OCI-LY7 (cell line): ENCODE measurements at regions not wholly inside any gene's neighbourhood (a gene's known extent, or its start where the extent isn't known, plus 50 kb on each side); places are given as distances from the start of the nearest gene placed in this dataset.

Experiments
- BruUV-seq: library from RNA; stranded (reverse); fragments of 400-500 nt; replicated peaks from 2 replicates; lab custom pipeline; 2021; lab: Mats Ljungman, UMichigan
- CTCF ChIA-PET: fragments of 300-600 bp; sonication (Branson Sonifier 250); formaldehyde crosslinking; loops from one replicate; lab custom pipeline; 2022; ENCODE audit warnings: antibody characterized with exemption; ENCODE audit not compliant: unreplicated experiment; lab: Charles Lee
- POLR2A ChIA-PET: fragments of 300-600 bp; sonication (Branson Sonifier 250); formaldehyde crosslinking; loops from one replicate; lab custom pipeline; 2022; ENCODE audit warnings: antibody characterized with exemption; lab: Charles Lee
- DNase-seq: peaks from one replicate; pipeline ENCODE4 v3.0.0-alpha.2; 2015; ENCODE audit warnings: low spot score
- H2AFZ ChIP-seq: fragments of 200-600 bp; sonication (generic), shearing (Covaris generic); 2 replicates; pipeline ENCODE4 v1.6.1; 2014; ENCODE audit warnings: mild to moderate bottlenecking, antibody characterized with exemption, low read length, moderate library complexity
- H3K27ac ChIP-seq: fragments of 200-600 bp; sonication (generic); 2 replicates; pipeline ENCODE4 v1.5.1; 2014; ENCODE audit warnings: mixed run types, low read depth, mild to moderate bottlenecking, moderate library complexity, low read length, inconsistent platforms; ENCODE audit not compliant: poor library complexity, severe bottlenecking
- H3K36me3 ChIP-seq: fragments of 200-600 bp; sonication (generic); 2 replicates; pipeline ENCODE4 v1.6.1; 2014; ENCODE audit warnings: mild to moderate bottlenecking, antibody characterized with exemption, low read length, moderate library complexity, mixed read lengths; ENCODE audit not compliant: insufficient read depth
- H3K4me1 ChIP-seq: fragments of 200-600 bp; sonication (generic); 2 replicates; pipeline ENCODE4 v1.5.1; 2014; ENCODE audit warnings: mild to moderate bottlenecking, low read length; ENCODE audit not compliant: insufficient read depth, poor library complexity, severe bottlenecking
- H3K4me2 ChIP-seq: fragments of 200-600 bp; sonication (generic); 2 replicates; pipeline ENCODE4 v1.6.1; 2014; ENCODE audit warnings: mild to moderate bottlenecking, low read length
- H3K4me3 ChIP-seq: fragments of 200-600 bp; sonication (generic); 2 replicates; pipeline ENCODE4 v1.5.1; 2014; ENCODE audit warnings: mild to moderate bottlenecking, low read depth, low read length; ENCODE audit not compliant: poor library complexity, severe bottlenecking
- H3K79me2 ChIP-seq: fragments of 200-600 bp; sonication (generic); 2 replicates; pipeline ENCODE4 v1.6.1; 2016; ENCODE audit warnings: low read depth, mild to moderate bottlenecking, low read length, moderate library complexity, mixed read lengths; ENCODE audit not compliant: insufficient read depth
- H3K9me2 ChIP-seq: fragments of 200-600 bp; sonication (generic); 2 replicates; pipeline ENCODE4 v1.6.1; 2016; ENCODE audit warnings: mild to moderate bottlenecking, low read length, mixed read lengths; ENCODE audit not compliant: insufficient read depth
- H3K9me3 ChIP-seq: fragments of 200-600 bp; sonication (generic); 2 replicates; pipeline ENCODE4 v1.6.1; 2014; ENCODE audit warnings: mild to moderate bottlenecking, mixed run types, low read length, mixed read lengths
- H4K20me1 ChIP-seq: fragments of 200-600 bp; sonication (generic); 2 replicates; pipeline ENCODE4 v1.6.1; 2014; ENCODE audit warnings: mild to moderate bottlenecking, antibody characterized with exemption, low read length, moderate library complexity, mixed read lengths; ENCODE audit not compliant: insufficient read depth
- CTCF ChIP-seq: fragments of 200-600 bp; sonication (generic); conservative IDR thresholded peaks from 2 replicates; pipeline ENCODE4 v1.5.1; 2014; ENCODE audit warnings: mild to moderate bottlenecking, antibody characterized with exemption, low read length, moderate library complexity, mixed read lengths
- EZH2phosphoT487 ChIP-seq: fragments of 200-600 bp; sonication (generic); IDR thresholded peaks from 2 replicates; pipeline ENCODE4 v1.6.1; 2018; ENCODE audit warnings: low read depth, borderline replicate concordance, mild to moderate bottlenecking, mixed run types, antibody characterized with exemption, low read length, moderate library complexity, mixed read lengths
- intact Hi-C: fragments of 100-400 bp; cut with micrococcal nuclease; formaldehyde crosslinking; loops from one replicate; pipeline ENCODE4 v1.10.0; 2022; ENCODE audit not compliant: unreplicated experiment

- Histone ChIP-seq H2AFZ (no peak overlapping the region), H3K36me3 (no peaks in the 10 kb centered on the region), H4K20me1 (no peaks in the 10 kb centered on the region), H3K27ac (no peak overlapping the region), H3K4me2 (no peak overlapping the region), H3K79me2 (no peaks in the 10 kb centered on the region), H3K9me2 (no peaks in the 10 kb centered on the region), H3K9me3 (no peaks in the 10 kb centered on the region), H3K4me1 (no peaks in the 10 kb centered on the region), H3K4me3 (no peak overlapping the region)
- ChIA-PET CTCF (no interaction called here), POLR2A (no interaction called here)
- BruUV-seq: no TSS peak
- intact Hi-C loops: no loop called here
- DNase-seq: no peak
- TF ChIP-seq CTCF: no peak
- TF ChIP-seq EZH2phosphoT487: no peak
Measured at GRCh38 chrX:460116-460515, 73.4 kb upstream of the PPP2R3B start.

- no TSS peak for BruUV-seq
- Histone ChIP-seq H2AFZ (no peak overlapping the region), H3K9me3 (no peaks in the 10 kb centered on the region), H3K9me2 (no peaks in the 10 kb centered on the region), H3K36me3 (no peaks in the 10 kb centered on the region), H3K79me2 (no peaks in the 10 kb centered on the region), H3K27ac (no peak overlapping the region), H3K4me1 (no peaks in the 10 kb centered on the region), H4K20me1 (no peaks in the 10 kb centered on the region), H3K4me2 (no peak overlapping the region), H3K4me3 (no peak overlapping the region)
- TF ChIP-seq CTCF (no peak), EZH2phosphoT487 (no peak)
- ChIA-PET POLR2A (no interaction called here), CTCF (no interaction called here)
- DNase-seq: no peak
- intact Hi-C loops: no loop called here
Measured at GRCh38 chrX:460823-461640, 74.3 kb upstream of the PPP2R3B start.

GRCh38 chrX:462853-463252 lies 76.1 kb upstream of the PPP2R3B start:
- no TSS peak for BruUV-seq

More at GRCh38 chrX:462853-463252, 76.1 kb upstream of the PPP2R3B start:
- Histone ChIP-seq H3K79me2 (no peaks in the 10 kb centered on the region), H3K36me3 (no peaks in the 10 kb centered on the region), H3K4me1 (no peaks in the 10 kb centered on the region), H4K20me1 (no peaks in the 10 kb centered on the region), H3K27ac (no peak overlapping the region), H3K4me3 (no peak overlapping the region), H3K4me2 (no peak overlapping the region), H3K9me2 (no peaks in the 10 kb centered on the region), H3K9me3 (no peaks in the 10 kb centered on the region), H2AFZ (no peak overlapping the region)
- intact Hi-C loops: no loop called here
- ChIA-PET POLR2A (no interaction called here), CTCF (no interaction called here)
- no peak for DNase-seq
- TF ChIP-seq EZH2phosphoT487 (no peak), CTCF (no peak)
